Activated CD8-positive, alpha-beta memory T cell treated with anti-CD3 and anti-CD28 coated beads for 4 hours (primary cell): ENCODE measurements at regions not wholly inside any gene's neighbourhood (a gene's known extent, or its start where the extent isn't known, plus 50 kb on each side); places are given as distances from the start of the nearest gene placed in this dataset.
"Not testable (repeated sequence)": the region's sequence is repeated elsewhere in the genome, so short reads cannot be mapped to it uniquely, and the experiment has no call there.

ENCODE experiments used
- DNase-seq, 2 donors: peaks; one replicate each; pipeline ENCODE4 v3.0.0-alpha.2; 2020; ENCODE audit warnings: low read depth in 2 of 2

DNA sequence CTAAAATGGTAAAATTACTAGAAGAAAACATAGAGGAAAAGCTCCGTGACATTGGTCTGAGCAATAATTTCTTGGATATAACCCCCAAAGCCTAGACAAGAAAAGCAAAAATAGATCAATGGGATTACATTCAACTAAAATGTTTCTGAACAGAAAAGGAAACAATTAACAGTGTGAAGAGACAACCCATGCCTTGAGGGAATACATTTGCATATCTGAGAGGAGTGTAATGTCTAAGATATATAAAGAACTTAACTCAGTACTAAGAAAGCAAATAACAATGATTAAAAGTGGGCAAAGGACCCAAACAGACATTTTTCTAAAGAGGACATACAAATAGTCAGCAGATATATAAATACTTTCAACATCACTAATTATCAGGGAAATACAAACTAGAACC is 206.2 kb downstream of the VAPA start:
- no peak for DNase-seq

- DNase-seq = no peak
These were observed 206.8 kb downstream of the VAPA start for GRCh38 chr18:10120622-10121021.

- no peak for DNase-seq
These were observed 207.2 kb downstream of the VAPA start for GRCh38 chr18:10121028-10121427.

GRCh38 chr18:10121786-10122515 is 208.1 kb downstream of the VAPA start:
- no peak for DNase-seq

- DNase-seq = no peak
These were observed 209.5 kb downstream of the VAPA start for GRCh38 chr18:10122988-10123950.

DNA sequence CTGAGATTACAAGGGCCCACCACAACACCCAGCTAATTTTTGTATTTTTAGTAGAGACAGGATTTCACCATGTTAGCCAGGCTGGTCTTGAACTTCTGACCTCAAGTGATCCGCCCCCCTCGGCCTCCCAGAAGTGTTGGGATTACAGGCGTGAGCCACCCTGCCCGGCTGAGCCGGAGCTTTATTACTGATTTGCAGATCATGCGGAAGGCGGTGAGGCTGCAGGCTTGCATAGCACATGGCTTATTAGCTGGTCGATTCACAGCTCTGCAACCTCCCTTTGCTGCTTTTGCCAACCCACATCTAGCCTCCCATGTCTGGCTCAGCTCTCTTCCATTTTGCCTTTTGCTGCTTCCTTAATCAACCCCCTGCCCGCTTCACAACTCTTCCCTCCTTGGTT is 210.3 kb downstream of the VAPA start:
- DNase-seq = no peak

GRCh38 chr18:10124557-10124956 is 210.7 kb downstream of the VAPA start:
- DNase-seq = no peak

GRCh38 chr18:10124967-10125366 is 211.2 kb downstream of the VAPA start:
- DNase-seq = no peak

DNA sequence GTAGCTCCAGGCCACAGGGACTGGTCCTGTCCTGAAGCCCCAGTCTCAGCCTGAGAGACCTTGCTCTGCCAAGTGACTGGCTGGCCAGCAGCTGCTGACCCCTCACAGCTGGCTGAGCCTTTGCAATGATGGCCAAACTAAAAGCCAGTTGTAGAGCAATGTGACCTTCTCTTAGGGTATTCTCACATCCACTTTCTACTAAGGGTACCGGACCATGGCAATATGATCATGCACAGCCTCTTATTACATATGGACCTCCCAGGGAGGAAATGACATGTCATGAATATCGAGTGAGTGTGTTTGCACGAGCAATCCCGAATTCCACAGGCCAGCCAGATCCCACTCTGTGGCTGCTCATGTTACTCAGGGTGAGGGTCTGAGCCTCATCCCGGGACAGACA is 213.9 kb downstream of the VAPA start:
- DNase-seq = no peak

GRCh38 chr18:10128921-10129501 is 215.2 kb downstream of the VAPA start:
- DNase-seq = no peak

- DNase-seq = no peak
These were observed 216.8 kb downstream of the VAPA start for GRCh38 chr18:10130606-10131005.

GRCh38 chr18:10131081-10131459 is 217.3 kb downstream of the VAPA start:
- DNase-seq = no peak

- DNase-seq = no peak
These were observed 217.9 kb downstream of the VAPA start for GRCh38 chr18:10131460-10132395.

DNA sequence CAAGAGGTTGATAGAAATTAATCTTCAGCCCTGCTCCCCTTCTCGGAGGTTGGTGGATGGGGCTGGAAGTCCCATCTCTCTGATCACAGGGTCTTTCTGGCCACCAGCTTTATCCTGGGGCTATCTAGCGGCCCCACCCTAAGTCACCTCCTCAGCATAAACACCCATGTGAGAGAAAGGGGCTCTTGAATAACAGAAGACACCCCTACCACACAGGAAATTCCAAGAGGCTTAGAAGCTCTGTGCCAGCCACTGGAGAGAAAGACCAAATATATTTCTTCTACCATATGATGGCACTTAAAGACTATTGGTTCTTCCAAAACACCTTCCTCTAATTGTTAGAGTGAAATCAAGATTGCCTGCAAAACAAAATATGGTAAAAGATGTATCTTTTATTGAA is 219.7 kb downstream of the VAPA start:
- DNase-seq = no peak

DNA sequence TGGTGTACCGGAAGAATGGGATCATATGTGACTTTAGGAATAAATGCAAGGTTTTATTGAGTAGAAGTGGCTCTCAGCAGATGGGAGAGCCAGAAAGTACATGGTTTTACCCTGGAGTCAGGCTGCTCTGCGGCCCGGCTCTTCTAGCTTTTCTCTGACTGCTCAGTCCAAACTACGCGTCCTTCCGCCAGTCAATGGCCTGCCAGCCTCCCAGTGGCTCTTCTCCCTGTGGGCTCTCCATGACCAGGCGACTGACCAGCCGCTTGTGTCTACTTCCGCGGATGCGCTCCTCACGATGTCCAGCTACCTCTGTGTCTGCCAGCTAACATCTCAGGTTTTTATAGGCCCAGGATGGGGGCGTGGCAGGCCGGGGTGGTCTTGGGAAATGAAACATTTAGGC is 220.4 kb downstream of the VAPA start:
- no peak for DNase-seq

DNA sequence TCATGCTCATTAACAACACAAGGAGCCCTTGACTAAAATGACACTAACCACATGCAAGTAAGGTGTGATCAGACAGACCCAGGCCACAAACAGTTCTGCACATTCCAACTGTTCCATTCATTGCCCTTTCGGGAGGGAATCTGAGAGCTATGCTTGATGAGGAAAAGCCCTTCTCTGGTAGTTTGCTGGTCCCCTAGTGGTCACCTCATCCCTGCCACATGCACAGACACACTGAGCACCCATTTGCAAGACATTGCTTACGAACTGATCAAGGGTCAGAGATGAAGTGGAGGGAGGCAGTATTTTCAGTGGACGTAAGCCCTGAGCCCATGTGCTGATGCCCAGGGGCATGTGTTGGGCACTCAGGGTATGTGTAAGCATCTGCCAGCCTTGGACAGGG is 220.9 kb downstream of the VAPA start:
- DNase-seq = not testable (repeated sequence)

- DNase-seq = no peak
These were observed 221.6 kb downstream of the VAPA start for GRCh38 chr18:10135302-10135926.

DNA sequence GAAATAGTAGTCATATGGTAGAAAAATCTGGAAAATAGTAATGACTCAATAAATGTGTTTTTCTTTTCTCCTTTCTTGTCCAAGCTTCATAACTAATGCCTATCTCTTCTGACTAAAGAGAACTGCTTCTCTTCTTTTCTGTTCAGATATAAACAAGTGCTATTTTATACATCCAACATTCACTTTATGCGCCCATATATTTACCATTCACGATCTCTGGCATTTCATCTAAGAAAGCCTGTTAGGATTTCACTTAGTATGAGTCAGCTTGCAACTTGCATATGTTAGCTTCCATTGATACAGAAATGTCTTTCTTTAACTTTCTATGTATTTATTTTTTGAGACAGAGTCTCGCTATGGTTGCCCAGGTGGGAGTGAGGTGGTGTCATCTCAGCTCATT is 224.9 kb downstream of the VAPA start:
- DNase-seq = no peak

GRCh38 chr18:10139783-10140410 is 226.1 kb downstream of the VAPA start:
- no peak for DNase-seq

GRCh38 chr18:10140461-10141282 is 226.9 kb downstream of the VAPA start:
- no peak for DNase-seq
